IMR-90 (cell line): ENCODE measurements at regions not wholly inside any gene's neighbourhood (a gene's known extent, or its start where the extent isn't known, plus 50 kb on each side); places are given as distances from the start of the nearest gene placed in this dataset.

Source experiments
- ATAC-seq: fragments of 200-7000 bp; cut with Tn5 transposase; 2 replicates; pipeline ENCODE4 v1.9.1; 2020; ENCODE audit warnings: low read depth, mild to moderate bottlenecking, moderate library complexity
- BruUV-seq: library from RNA; stranded (reverse); fragments of 400-500 nt; replicated peaks from 2 replicates; lab custom pipeline; 2021; lab: Mats Ljungman, UMichigan
- CTCF ChIA-PET: fragments of 300-600 bp; formaldehyde crosslinking; extraction: SDS; loops from one replicate; lab custom pipeline; 2021; ENCODE audit warnings: antibody characterized with exemption; lab: Yijun Ruan, JAX
- POLR2A ChIA-PET: fragments of 300-600 bp; sonication (Branson Sonifier 250); formaldehyde crosslinking; loops from one replicate; lab custom pipeline; 2022; ENCODE audit warnings: antibody characterized with exemption; ENCODE audit not compliant: unreplicated experiment; lab: Charles Lee
- DNase-seq: peaks from one replicate; pipeline ENCODE4 v3.0.0; 2013
- H2AFZ ChIP-seq: replicated peaks from 2 replicates; pipeline ENCODE3; 2013; ENCODE audit warnings: low read length, mild to moderate bottlenecking; ENCODE audit not compliant: poor library complexity
- H2AK5ac ChIP-seq: 2 replicates; pipeline ENCODE4 v1.6.1; 2013; ENCODE audit warnings: low read depth, low read length, inconsistent platforms
- H2AK9ac ChIP-seq: replicated peaks from 2 replicates; pipeline ENCODE3; 2013; ENCODE audit warnings: mild to moderate bottlenecking, low read depth, low read length, moderate library complexity; ENCODE audit not compliant: poor library complexity
- H2BK120ac ChIP-seq: 2 replicates; pipeline ENCODE4 v1.6.1; 2013; ENCODE audit warnings: low read depth, low read length, inconsistent platforms
- H2BK15ac ChIP-seq: 3 replicates; pipeline ENCODE4 v1.6.1; 2013; ENCODE audit warnings: low read depth, low read length, inconsistent platforms
- H2BK20ac ChIP-seq: 2 replicates; pipeline ENCODE4 v1.6.1; 2013; ENCODE audit warnings: low read depth, mild to moderate bottlenecking, inconsistent platforms, low read length, moderate library complexity
- H2BK5ac ChIP-seq: 2 replicates; pipeline ENCODE4 v1.6.1; 2013; ENCODE audit warnings: mild to moderate bottlenecking, low read depth, low read length, inconsistent platforms; ENCODE audit not compliant: poor library complexity, severe bottlenecking
- H3K14ac ChIP-seq: replicated peaks from 2 replicates; pipeline ENCODE4 v1.6.1; 2013; ENCODE audit warnings: low read depth, low read length, inconsistent platforms
- H3K18ac ChIP-seq: 2 replicates; pipeline ENCODE4 v1.6.1; 2013; ENCODE audit warnings: low read depth, low read length, control low read depth
- H3K23ac ChIP-seq: 2 replicates; pipeline ENCODE4 v1.6.1; 2013; ENCODE audit warnings: low read depth, low read length, inconsistent platforms
- H3K27ac ChIP-seq: 2 replicates; pipeline ENCODE4 v1.5.1; 2013; ENCODE audit warnings: mild to moderate bottlenecking, control low read depth, low read length; ENCODE audit not compliant: insufficient read depth
- H3K27me3 ChIP-seq: 2 replicates; pipeline ENCODE4 v1.6.1; 2013; ENCODE audit warnings: low read length; ENCODE audit not compliant: control insufficient read depth, insufficient read depth
- H3K36me3 ChIP-seq: 2 replicates; pipeline ENCODE4 v1.6.1; 2013; ENCODE audit warnings: low read length, mixed read lengths; ENCODE audit not compliant: control insufficient read depth, insufficient read depth
- H3K4ac ChIP-seq: 2 replicates; pipeline ENCODE4 v1.6.1; 2013; ENCODE audit warnings: low read depth, low read length, inconsistent platforms
- H3K4me1 ChIP-seq: 2 replicates; pipeline ENCODE4 v1.6.1; 2013; ENCODE audit warnings: low read length, mixed read lengths; ENCODE audit not compliant: control insufficient read depth, insufficient read depth
- H3K4me2 ChIP-seq: 2 replicates; pipeline ENCODE4 v1.6.1; 2013; ENCODE audit warnings: low read depth, mild to moderate bottlenecking, control low read depth, low read length, moderate library complexity
- H3K4me3 ChIP-seq: 2 replicates; pipeline ENCODE4 v1.5.1; 2013; ENCODE audit warnings: low read depth, mild to moderate bottlenecking, control low read depth, low read length, moderate library complexity; ENCODE audit not compliant: insufficient read depth
- H3K56ac ChIP-seq: 2 replicates; pipeline ENCODE4 v1.6.1; 2013; ENCODE audit warnings: low read length, inconsistent platforms; ENCODE audit not compliant: insufficient read depth; ENCODE audit errors: extremely low read depth
- H3K79me1 ChIP-seq, 2 experiments: 2 replicates each; pipeline ENCODE4 v1.6.1; 2013; ENCODE audit warnings: low read length in 2 of 2, inconsistent platforms in 1 of 2, low read depth in 1 of 2
- H3K9ac ChIP-seq: 2 replicates; pipeline ENCODE4 v1.6.1; 2013; ENCODE audit warnings: low read depth, low read length, control low read depth
- H3K9me1 ChIP-seq: 2 replicates; pipeline ENCODE4 v1.6.1; 2013; ENCODE audit warnings: low read length, inconsistent platforms; ENCODE audit not compliant: insufficient read depth
- H3K9me3 ChIP-seq: 2 replicates; pipeline ENCODE4 v1.6.1; 2013; ENCODE audit warnings: low read length; ENCODE audit not compliant: control insufficient read depth, insufficient read depth
- H4K20me1 ChIP-seq: 2 replicates; pipeline ENCODE4 v1.6.1; 2013; ENCODE audit warnings: low read length, inconsistent platforms; ENCODE audit not compliant: insufficient read depth
- H4K5ac ChIP-seq: 2 replicates; pipeline ENCODE4 v1.6.1; 2013; ENCODE audit warnings: mild to moderate bottlenecking, low read depth, low read length, control low read depth
- H4K8ac ChIP-seq, 2 experiments: 2 replicates each; pipeline ENCODE4 v1.6.1; 2013; ENCODE audit warnings: low read depth in 2 of 2, low read length in 2 of 2, control low read depth in 1 of 2, inconsistent platforms in 1 of 2
- H4K91ac ChIP-seq: 2 replicates; pipeline ENCODE4 v1.6.1; 2013; ENCODE audit warnings: low read depth, low read length, inconsistent platforms; ENCODE audit not compliant: insufficient read depth
- BHLHE40 ChIP-seq: fragments of 150-350 bp; IDR thresholded peaks from 2 replicates; pipeline ENCODE4 v1.6.1; 2016; ENCODE audit warnings: mild to moderate bottlenecking, low read depth, low read length
- CEBPB ChIP-seq: IDR thresholded peaks from 2 replicates; pipeline ENCODE4 v1.6.1; 2012; ENCODE audit warnings: low read depth, low read length, improper control_type of control experiment
- CHD1 ChIP-seq: IDR thresholded peaks from 2 replicates; pipeline ENCODE4 v1.6.1; 2012; ENCODE audit warnings: low read depth, low read length, improper control_type of control experiment
- FOS ChIP-seq: fragments of 150-350 bp; IDR thresholded peaks from 2 replicates; pipeline ENCODE4 v1.6.1; 2016; ENCODE audit warnings: low read depth, low read length
- MAFK ChIP-seq: IDR thresholded peaks from 2 replicates; pipeline ENCODE4 v1.6.1; 2012; ENCODE audit warnings: low read depth, low read length, improper control_type of control experiment
- MAZ ChIP-seq: IDR thresholded peaks from 2 replicates; pipeline ENCODE4 v1.6.1; 2012; ENCODE audit warnings: low read depth, mild to moderate bottlenecking, low read length, improper control_type of control experiment, moderate library complexity, borderline replicate concordance
- MXI1 ChIP-seq: IDR thresholded peaks from 2 replicates; pipeline ENCODE4 v1.6.1; 2012; ENCODE audit warnings: low read depth, mild to moderate bottlenecking, low read length, moderate library complexity, borderline replicate concordance
- NFE2L2 ChIP-seq: fragments of 150-350 bp; IDR thresholded peaks from 2 replicates; pipeline ENCODE4 v1.6.1; 2016; ENCODE audit warnings: low read depth, mild to moderate bottlenecking, low read length
- POLR2A ChIP-seq: IDR thresholded peaks from 2 replicates; pipeline ENCODE4 v1.6.1; 2012; ENCODE audit warnings: mild to moderate bottlenecking, low read depth, low read length
- RAD21 ChIP-seq: IDR thresholded peaks from 2 replicates; pipeline ENCODE4 v1.6.1; 2012; ENCODE audit warnings: low read length, improper control_type of control experiment
- RCOR1 ChIP-seq: IDR thresholded peaks from 2 replicates; pipeline ENCODE4 v1.6.1; 2012; ENCODE audit warnings: mild to moderate bottlenecking, low read length, improper control_type of control experiment; ENCODE audit not compliant: insufficient replicate concordance
- RFX5 ChIP-seq: IDR thresholded peaks from 2 replicates; pipeline ENCODE4 v1.8.0; 2012; ENCODE audit warnings: low read depth, mild to moderate bottlenecking, low read length, moderate library complexity
- SMC3 ChIP-seq: fragments of 150-350 bp; IDR thresholded peaks from 2 replicates; pipeline ENCODE4 v1.6.1; 2016; ENCODE audit warnings: low read depth, mild to moderate bottlenecking, antibody characterized with exemption, low read length, moderate library complexity
- WGBS, 2 experiments: methylation state at CpG; one replicate each; pipeline versions ENCODE4 v1.1.5 to v1.1.7; 2013; ENCODE audit warnings: missing lambda C conversion rate in 2 of 2; ENCODE audit not compliant: insufficient read length in 1 of 2; ENCODE audit errors: extremely low coverage in 2 of 2; 5-methylcytosine and 5-hydroxymethylcytosine counted together
- dilution Hi-C: fragments of 300-500 bp; cut with HindIII; formaldehyde crosslinking; loops from one replicate; pipeline ENCODE4 v1.14.3; 2018; ENCODE audit warnings: low sequenced_read_pairs; ENCODE audit not compliant: unreplicated experiment
- in situ Hi-C: fragments of 300-500 bp; cut with MboI; formaldehyde crosslinking; loops from 3 replicates; pipeline ENCODE4 v1.14.3; 2019; ENCODE audit warnings: low sequenced_read_pairs, inconsistent platforms, mixed read lengths
- intact Hi-C: fragments of 100-400 bp; cut with micrococcal nuclease; formaldehyde crosslinking; loops from 2 replicates; pipeline ENCODE4 v1.10.0; 2022
- TF ChIP-seq, protein P1 (sequence below): fragments of 150-350 bp; IDR thresholded peaks from 2 replicates; pipeline ENCODE4 v1.6.1; 2016; ENCODE audit warnings: low read depth, mild to moderate bottlenecking, low read length, moderate library complexity, borderline replicate concordance
- TF ChIP-seq, protein P2 (sequence below): conservative IDR thresholded peaks from 2 replicates; pipeline ENCODE4 v1.5.1; 2012; ENCODE audit warnings: mild to moderate bottlenecking, low read depth, low read length, improper control_type of control experiment
- TF ChIP-seq, protein P3 (sequence below): fragments of 150-350 bp; IDR thresholded peaks from 2 replicates; pipeline ENCODE4 v1.6.1; 2017; ENCODE audit warnings: mild to moderate bottlenecking, antibody characterized with exemption, low read length, low read depth

DNA sequence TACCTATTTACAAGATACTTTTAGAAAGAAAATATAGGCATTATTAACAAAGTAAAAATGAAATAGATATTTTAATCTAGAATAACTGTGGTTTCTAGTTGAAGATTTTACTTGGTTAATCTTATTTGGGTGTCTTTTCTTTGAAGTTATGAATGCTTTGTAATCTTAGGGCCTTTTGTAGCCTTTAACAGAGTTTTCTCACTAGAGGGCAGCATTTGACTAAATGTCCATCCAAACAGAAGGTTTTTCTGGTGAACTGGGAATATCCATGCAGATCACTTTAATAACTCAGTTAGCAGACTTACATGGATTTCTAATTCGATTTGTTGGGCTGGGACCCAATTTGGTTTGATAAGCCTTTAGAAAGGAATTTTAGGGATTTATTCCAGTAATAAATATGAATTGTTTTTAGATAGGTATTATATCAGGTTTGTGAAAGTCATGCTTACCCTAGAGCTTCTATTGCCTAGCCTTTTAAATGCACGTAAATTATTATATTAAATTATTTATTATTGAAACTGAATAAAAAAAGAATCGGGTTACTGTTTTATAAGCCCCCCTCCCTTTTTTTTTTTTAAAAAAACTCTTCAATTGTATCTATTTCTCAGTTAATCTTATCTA, 119.7 kb downstream of the ZNF326 start:
- no peak overlapping the region for H3K23ac ChIP-seq
- no peaks in the 10 kb centered on the region for H3K79me1 ChIP-seq
- peak; percentile 53; the same call in 1 of the 2 replicates for ATAC-seq
- H2AK5ac ChIP-seq, result no peak overlapping the region
- H3K36me3 ChIP-seq, result no peaks in the 10 kb centered on the region
- no peak overlapping the region for H3K14ac ChIP-seq
- no peak overlapping the region for H2BK15ac ChIP-seq
- intact Hi-C loops, result loop anchor here (5.0 to 10.0 kb wide), 3 partner anchors 332 to 1160 kb away; no protein-coding TSS in a partner anchor
- no peak overlapping the region for H2BK20ac ChIP-seq
- no peak overlapping the region for H2AFZ ChIP-seq
- H3K4ac ChIP-seq, result no peak overlapping the region
- H3K4me3 ChIP-seq, result no peak overlapping the region
- H3K27me3 ChIP-seq, result no peaks in the 10 kb centered on the region
- H2BK5ac ChIP-seq, result no peak overlapping the region
- no CpG with 5 or more reads among the region's 3 CpGs for WGBS, 2 experiments
- H4K5ac ChIP-seq, result no peak overlapping the region
- H4K8ac ChIP-seq, result no peak overlapping the region
- POLR2A ChIA-PET, result no interaction called here
- no peak overlapping the region for H3K4me2 ChIP-seq
- TF ChIP-seq, protein P1, sequence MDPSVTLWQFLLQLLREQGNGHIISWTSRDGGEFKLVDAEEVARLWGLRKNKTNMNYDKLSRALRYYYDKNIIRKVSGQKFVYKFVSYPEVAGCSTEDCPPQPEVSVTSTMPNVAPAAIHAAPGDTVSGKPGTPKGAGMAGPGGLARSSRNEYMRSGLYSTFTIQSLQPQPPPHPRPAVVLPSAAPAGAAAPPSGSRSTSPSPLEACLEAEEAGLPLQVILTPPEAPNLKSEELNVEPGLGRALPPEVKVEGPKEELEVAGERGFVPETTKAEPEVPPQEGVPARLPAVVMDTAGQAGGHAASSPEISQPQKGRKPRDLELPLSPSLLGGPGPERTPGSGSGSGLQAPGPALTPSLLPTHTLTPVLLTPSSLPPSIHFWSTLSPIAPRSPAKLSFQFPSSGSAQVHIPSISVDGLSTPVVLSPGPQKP, result no peak
- TF ChIP-seq FOS, result no peak
- no peak for TF ChIP-seq CHD1
- TF ChIP-seq, protein P2, sequence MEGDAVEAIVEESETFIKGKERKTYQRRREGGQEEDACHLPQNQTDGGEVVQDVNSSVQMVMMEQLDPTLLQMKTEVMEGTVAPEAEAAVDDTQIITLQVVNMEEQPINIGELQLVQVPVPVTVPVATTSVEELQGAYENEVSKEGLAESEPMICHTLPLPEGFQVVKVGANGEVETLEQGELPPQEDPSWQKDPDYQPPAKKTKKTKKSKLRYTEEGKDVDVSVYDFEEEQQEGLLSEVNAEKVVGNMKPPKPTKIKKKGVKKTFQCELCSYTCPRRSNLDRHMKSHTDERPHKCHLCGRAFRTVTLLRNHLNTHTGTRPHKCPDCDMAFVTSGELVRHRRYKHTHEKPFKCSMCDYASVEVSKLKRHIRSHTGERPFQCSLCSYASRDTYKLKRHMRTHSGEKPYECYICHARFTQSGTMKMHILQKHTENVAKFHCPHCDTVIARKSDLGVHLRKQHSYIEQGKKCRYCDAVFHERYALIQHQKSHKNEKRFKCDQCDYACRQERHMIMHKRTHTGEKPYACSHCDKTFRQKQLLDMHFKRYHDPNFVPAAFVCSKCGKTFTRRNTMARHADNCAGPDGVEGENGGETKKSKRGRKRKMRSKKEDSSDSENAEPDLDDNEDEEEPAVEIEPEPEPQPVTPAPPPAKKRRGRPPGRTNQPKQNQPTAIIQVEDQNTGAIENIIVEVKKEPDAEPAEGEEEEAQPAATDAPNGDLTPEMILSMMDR, result peak; percentile 70
- no peak for TF ChIP-seq CEBPB
- peak; percentile 38; the same call in 1 of the 2 replicates for TF ChIP-seq SMC3
- no peak for TF ChIP-seq BHLHE40
- TF ChIP-seq MAZ, result no peak
- TF ChIP-seq RFX5, result no peak
- peak; percentile 63 for TF ChIP-seq RAD21
- TF ChIP-seq, protein P3, sequence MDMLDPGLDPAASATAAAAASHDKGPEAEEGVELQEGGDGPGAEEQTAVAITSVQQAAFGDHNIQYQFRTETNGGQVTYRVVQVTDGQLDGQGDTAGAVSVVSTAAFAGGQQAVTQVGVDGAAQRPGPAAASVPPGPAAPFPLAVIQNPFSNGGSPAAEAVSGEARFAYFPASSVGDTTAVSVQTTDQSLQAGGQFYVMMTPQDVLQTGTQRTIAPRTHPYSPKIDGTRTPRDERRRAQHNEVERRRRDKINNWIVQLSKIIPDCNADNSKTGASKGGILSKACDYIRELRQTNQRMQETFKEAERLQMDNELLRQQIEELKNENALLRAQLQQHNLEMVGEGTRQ, result no peak
- no peak for TF ChIP-seq POLR2A
- no peak for TF ChIP-seq RCOR1
- TF ChIP-seq NFE2L2, result no peak
- no peak for TF ChIP-seq MXI1
- no peak for TF ChIP-seq MAFK
- no peaks in the 10 kb centered on the region for H4K20me1 ChIP-seq
- dilution Hi-C loops, result no loop called here
- H3K9me3 ChIP-seq, result no peaks in the 10 kb centered on the region
- no TSS peak for BruUV-seq
- no peak overlapping the region for H3K9ac ChIP-seq
- no peak overlapping the region for H3K56ac ChIP-seq
- H2AK9ac ChIP-seq, result no peak overlapping the region
- no peak overlapping the region for H3K18ac ChIP-seq
- peak; percentile 49 for DNase-seq
- H3K9me1 ChIP-seq, result no peaks in the 10 kb centered on the region
- H3K27ac ChIP-seq, result no peak overlapping the region
- in situ Hi-C loops, result no loop called here
- H4K91ac ChIP-seq, result no peak overlapping the region
- no peaks in the 10 kb centered on the region for H3K4me1 ChIP-seq
- CTCF ChIA-PET, result no interaction called here
- H2BK120ac ChIP-seq, result no peak overlapping the region
